GM23248 (cell line): ENCODE measurements at regions not wholly inside any gene's neighbourhood (a gene's known extent, or its start where the extent isn't known, plus 50 kb on each side); places are given as distances from the start of the nearest gene placed in this dataset.

ENCODE experiments used
- DNase-seq: peaks from one replicate; pipeline ENCODE4 v3.0.0-alpha.2; 2015
- H2AFZ ChIP-seq: fragments of 200-600 bp; sonication (generic); 2 replicates; pipeline ENCODE4 v1.6.1; 2016; ENCODE audit warnings: antibody characterized with exemption
- H3F3A ChIP-seq: fragments of 200-600 bp; sonication (generic); 2 replicates; pipeline ENCODE4 v1.6.1; 2016; ENCODE audit warnings: mild to moderate bottlenecking, antibody characterized with exemption, mixed run types; ENCODE audit not compliant: insufficient read depth
- H3K27ac ChIP-seq: fragments of 200-600 bp; sonication (generic); 2 replicates; pipeline ENCODE4 v1.5.1; 2016; ENCODE audit warnings: mild to moderate bottlenecking
- H3K27me3 ChIP-seq: fragments of 200-600 bp; sonication (generic); replicated peaks from 2 replicates; pipeline ENCODE4 v1.6.1; 2016; ENCODE audit warnings: mild to moderate bottlenecking; ENCODE audit not compliant: insufficient read depth
- H3K36me3 ChIP-seq: fragments of 200-600 bp; sonication (generic); 2 replicates; pipeline ENCODE4 v1.6.1; 2016; ENCODE audit warnings: low read depth, mild to moderate bottlenecking
- H3K4me1 ChIP-seq: fragments of 200-600 bp; sonication (generic); 2 replicates; pipeline ENCODE4 v1.6.1; 2016; ENCODE audit warnings: mild to moderate bottlenecking; ENCODE audit not compliant: insufficient read depth
- H3K4me2 ChIP-seq: fragments of 200-600 bp; sonication (generic); one replicate; pipeline ENCODE4 v1.6.1; 2016; ENCODE audit warnings: mild to moderate bottlenecking; ENCODE audit not compliant: unreplicated experiment
- H3K4me3 ChIP-seq: fragments of 200-600 bp; sonication (generic); 2 replicates; pipeline ENCODE4 v1.5.1; 2016; ENCODE audit warnings: mild to moderate bottlenecking
- H3K79me2 ChIP-seq: fragments of 200-600 bp; sonication (generic); 2 replicates; pipeline ENCODE4 v1.6.1; 2016; ENCODE audit warnings: mild to moderate bottlenecking; ENCODE audit not compliant: insufficient read depth
- H3K9ac ChIP-seq: fragments of 200-600 bp; sonication (generic); 2 replicates; pipeline ENCODE4 v1.6.1; 2016; ENCODE audit warnings: mild to moderate bottlenecking
- H3K9me2 ChIP-seq: fragments of 200-600 bp; sonication (generic); 2 replicates; pipeline ENCODE4 v1.6.1; 2016; ENCODE audit warnings: mixed run types, mild to moderate bottlenecking, moderate library complexity; ENCODE audit not compliant: insufficient read depth
- H3K9me3 ChIP-seq: fragments of 200-600 bp; sonication (generic); one replicate; pipeline ENCODE4 v1.6.1; 2017; ENCODE audit warnings: low read depth
- H4K20me1 ChIP-seq: fragments of 200-600 bp; sonication (generic); 2 replicates; pipeline ENCODE4 v1.6.0; 2016; ENCODE audit not compliant: insufficient read depth
- EZH2 ChIP-seq: fragments of 200-600 bp; sonication (generic); IDR thresholded peaks from 2 replicates; pipeline ENCODE4 v1.6.1; 2018; ENCODE audit warnings: antibody characterized with exemption, mild to moderate bottlenecking; ENCODE audit not compliant: insufficient read depth, poor library complexity, severe bottlenecking
- EZH2phosphoT487 ChIP-seq: fragments of 200-600 bp; sonication (generic); IDR thresholded peaks from 2 replicates; pipeline ENCODE4 v1.6.1; 2018; ENCODE audit warnings: antibody characterized with exemption, moderate library complexity, mild to moderate bottlenecking, low read depth; ENCODE audit not compliant: insufficient read depth
- WGBS, 2 experiments: methylation state at CpG; one replicate each; pipeline ENCODE4 v1.1.6; 2015 to 2017; ENCODE audit warnings: low lambda C conversion rate in 2 of 2, low coverage in 1 of 2; ENCODE audit errors: missing lambda C conversion rate in 2 of 2; 5-methylcytosine and 5-hydroxymethylcytosine counted together
- in situ Hi-C: fragments of 300-500 bp; cut with MboI; formaldehyde crosslinking; loops from 2 replicates; pipeline ENCODE4 v1.15.0; 2020

DNA sequence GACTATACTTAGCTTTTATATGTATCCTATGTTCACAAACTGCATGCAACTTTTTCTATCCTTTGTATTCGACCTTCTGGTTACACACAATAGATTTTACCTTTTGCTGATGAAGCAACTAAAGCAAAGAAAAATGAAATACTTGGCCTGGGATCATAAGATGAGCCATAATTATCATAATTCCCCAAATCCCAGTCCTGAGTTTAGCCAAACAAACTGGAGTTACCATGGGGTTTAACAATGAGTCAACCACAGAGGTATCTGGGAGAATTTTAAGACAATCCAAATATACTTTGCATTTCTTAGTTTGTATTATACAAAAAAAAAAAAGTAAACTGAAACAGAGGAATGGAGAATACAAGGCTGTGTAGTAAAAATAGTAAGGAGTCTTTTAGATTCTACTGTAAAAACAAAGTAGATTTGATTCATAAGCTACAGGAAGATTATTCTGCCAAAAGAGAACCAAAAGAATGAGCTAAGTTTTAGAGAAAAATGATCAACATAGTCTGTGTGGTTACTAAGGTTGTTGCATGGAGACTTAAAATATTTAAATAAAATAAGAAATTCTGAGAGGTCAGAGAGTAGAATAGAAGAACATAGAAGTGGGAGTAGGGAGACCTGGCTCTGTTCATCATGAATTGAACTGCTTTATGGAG lies 60.4 kb upstream of the GORAB start:
- H3K9me3 ChIP-seq: no peaks in the 10 kb centered on the region
- H3K9ac ChIP-seq: peak overlapping the region; percentile 56
- no peak overlapping the region for H2AFZ ChIP-seq
- in situ Hi-C loops: no loop called here
- peaks cover 14% of the 10 kb centered on the region for H3K4me1 ChIP-seq
- H3K9me2 ChIP-seq: no peaks in the 10 kb centered on the region
- no peaks in the 10 kb centered on the region for H3K27me3 ChIP-seq
- peak overlapping the region; percentile 77 for H3K27ac ChIP-seq
- no peak overlapping the region for H3K4me2 ChIP-seq
- TF ChIP-seq EZH2phosphoT487 (no peak), EZH2 (no peak)
- H4K20me1 ChIP-seq: no peaks in the 10 kb centered on the region
- 93 to 96% methylated on average over 1 of the region's 1 CpG for WGBS, 2 experiments
- peak; percentile 75 for DNase-seq
- H3K4me3 ChIP-seq: no peak overlapping the region
- H3K36me3 ChIP-seq: no peaks in the 10 kb centered on the region
- H3K79me2 ChIP-seq: no peaks in the 10 kb centered on the region
- peaks cover 6% of the 10 kb centered on the region; the same call in 1 of the 2 replicates for H3F3A ChIP-seq

GRCh38 chr1:170481000-170481399 lies 51.0 kb upstream of the GORAB start:
- H3K4me2 ChIP-seq: no peak overlapping the region
- in situ Hi-C loops: no loop called here
- no peaks in the 10 kb centered on the region for H3F3A ChIP-seq
- no peak overlapping the region for H3K4me3 ChIP-seq
- H2AFZ ChIP-seq: no peak overlapping the region
- no peaks in the 10 kb centered on the region for H4K20me1 ChIP-seq
- no peaks in the 10 kb centered on the region for H3K9me2 ChIP-seq
- no peak overlapping the region for H3K27ac ChIP-seq
- no peaks in the 10 kb centered on the region for H3K27me3 ChIP-seq
- H3K9ac ChIP-seq: no peak overlapping the region
- no peaks in the 10 kb centered on the region for H3K9me3 ChIP-seq
- H3K4me1 ChIP-seq: peaks cover 6% of the 10 kb centered on the region
- no peaks in the 10 kb centered on the region for H3K79me2 ChIP-seq
- TF ChIP-seq EZH2 (no peak), EZH2phosphoT487 (no peak)
- no peaks in the 10 kb centered on the region for H3K36me3 ChIP-seq
- no peak for DNase-seq
